Tibial artery (tissue), 4 donors: ENCODE measurements at regions not wholly inside any gene's neighbourhood (a gene's known extent, or its start where the extent isn't known, plus 50 kb on each side); places are given as distances from the start of the nearest gene placed in this dataset.

Source experiments
- DNase-seq, 2 donors: peaks; one replicate each; pipeline ENCODE4 v3.0.0-alpha.2; 2019
- H3K27ac ChIP-seq, 2 donors: fragments of 200-600 bp; sonication (generic) in 1 of 2; 1 replicate in 1 of 2; 2 replicates in 1 of 2; pipeline ENCODE4 v1.5.1; 2018 to 2019; ENCODE audit warnings: mild to moderate bottlenecking in 1 of 2
- H3K27me3 ChIP-seq, 2 donors: fragments of 200-600 bp; sonication (generic) in 1 of 2; one replicate each; pipeline versions ENCODE4 v1.5.1 to v1.6.0; 2016 to 2019
- H3K36me3 ChIP-seq, 3 donors: fragments of 200-600 bp; sonication (generic) in 2 of 3; one replicate each; pipeline ENCODE4 v1.5.1; 2016 to 2019; ENCODE audit warnings: mild to moderate bottlenecking in 2 of 3
- H3K4me1 ChIP-seq, 4 donors: fragments of 200-600 bp; sonication (generic) in 2 of 4; 1 replicate in 3 of 4; 2 replicates in 1 of 4; pipeline ENCODE4 v1.5.1; 2016 to 2019
- H3K4me3 ChIP-seq, 2 donors: fragments of 200-600 bp; sonication (generic) in 1 of 2; 1 replicate in 1 of 2; 2 replicates in 1 of 2; pipeline ENCODE4 v1.5.1; 2018 to 2019; ENCODE audit warnings: mild to moderate bottlenecking in 2 of 2
- H3K9me3 ChIP-seq, 3 donors: fragments of 200-600 bp; sonication (generic) in 1 of 3; one replicate each; pipeline ENCODE4 v1.5.1; 2016 to 2019
- CTCF ChIP-seq, 2 experiments: fragments of 200-600 bp in 1 of 2; fragments of 450-650 bp in 1 of 2; IDR thresholded peaks; one replicate each; pipeline ENCODE4 v1.5.1; 2017 to 2019; ENCODE audit warnings: antibody characterized with exemption in 2 of 2, mild to moderate bottlenecking in 1 of 2, moderate library complexity in 1 of 2
- intact Hi-C: fragments of 100-400 bp; cut with DNase I; formaldehyde crosslinking; loops from one replicate; pipeline ENCODE4 v1.15.0; 2023; ENCODE audit warnings: low total_unique reads

- no peak for DNase-seq
- no peak overlapping the region for H3K27ac ChIP-seq
- intact Hi-C loops: no loop called here
Measured at GRCh38 chr16:51383909-51384308, 232.8 kb upstream of the SALL1 start.

GRCh38 chr16:51382940-51383339 lies 231.9 kb upstream of the SALL1 start:
- Histone ChIP-seq H3K4me1 (no peaks in the 10 kb centered on the region), H3K27ac (no peak overlapping the region), H3K4me3 (no peak overlapping the region), H3K9me3 (no peaks in the 10 kb centered on the region), H3K36me3 (no peaks in the 10 kb centered on the region), H3K27me3 (no peaks in the 10 kb centered on the region)
- intact Hi-C loops: no loop called here
- no peak for DNase-seq
- TF ChIP-seq CTCF (IDR thresholded peaks at IDR 0.05): no peak

More at GRCh38 chr16:51383909-51384308, 232.8 kb upstream of the SALL1 start:
- H3K9me3 ChIP-seq: peaks cover 0 to 4% (median 3%) of the 10 kb centered on the region in 3 donors
- no peak overlapping the region for H3K4me3 ChIP-seq
- no peaks in the 10 kb centered on the region for H3K27me3 ChIP-seq
- H3K4me1 ChIP-seq: no peaks in the 10 kb centered on the region
- no peak for TF ChIP-seq CTCF (IDR thresholded peaks at IDR 0.05)
- H3K36me3 ChIP-seq: no peaks in the 10 kb centered on the region

- DNase-seq: no peak
- no peaks in the 10 kb centered on the region for H3K4me1 ChIP-seq
- no peaks in the 10 kb centered on the region for H3K9me3 ChIP-seq
- intact Hi-C loops: no loop called here
- TF ChIP-seq CTCF (IDR thresholded peaks at IDR 0.05): no peak
- no peak overlapping the region for H3K27ac ChIP-seq
- no peak overlapping the region for H3K4me3 ChIP-seq
- H3K36me3 ChIP-seq: no peaks in the 10 kb centered on the region
- no peaks in the 10 kb centered on the region for H3K27me3 ChIP-seq
Measured at GRCh38 chr16:51382211-51382610, 231.1 kb upstream of the SALL1 start.

GRCh38 chr16:51376080-51376479 lies 225.0 kb upstream of the SALL1 start:
- no peak for DNase-seq
- Histone ChIP-seq H3K27me3 (no peaks in the 10 kb centered on the region), H3K4me3 (no peak overlapping the region), H3K27ac (no peak overlapping the region), H3K9me3 (no peaks in the 10 kb centered on the region), H3K36me3 (no peaks in the 10 kb centered on the region), H3K4me1 (no peaks in the 10 kb centered on the region)
- no peak for TF ChIP-seq CTCF (IDR thresholded peaks at IDR 0.05)
- intact Hi-C loops: no loop called here

GRCh38 chr16:51374790-51375189 lies 223.7 kb upstream of the SALL1 start:
- Histone ChIP-seq H3K27me3 (no peaks in the 10 kb centered on the region), H3K4me1 (no peaks in the 10 kb centered on the region), H3K27ac (no peak overlapping the region), H3K4me3 (no peak overlapping the region), H3K9me3 (no peaks in the 10 kb centered on the region), H3K36me3 (no peaks in the 10 kb centered on the region)
- intact Hi-C loops: no loop called here
- TF ChIP-seq CTCF (IDR thresholded peaks at IDR 0.05): no peak
- no peak for DNase-seq

GRCh38 chr16:51374346-51374745 lies 223.3 kb upstream of the SALL1 start:
- DNase-seq: no peak
- H3K4me1 ChIP-seq: no peaks in the 10 kb centered on the region
- no peak overlapping the region for H3K4me3 ChIP-seq
- no peaks in the 10 kb centered on the region for H3K36me3 ChIP-seq
- no peak for TF ChIP-seq CTCF (IDR thresholded peaks at IDR 0.05)
- no peaks in the 10 kb centered on the region for H3K9me3 ChIP-seq
- no peak overlapping the region for H3K27ac ChIP-seq
- no peaks in the 10 kb centered on the region for H3K27me3 ChIP-seq
- intact Hi-C loops: no loop called here
